ENCODE measurements at regions not wholly inside any gene's neighbourhood (a gene's known extent, or its start where the extent isn't known, plus 50 kb on each side); places are given as distances from the start of the nearest gene placed in this dataset.
A peak's percentile ranks its signal among the peaks of the same experiment; 100 is the strongest.

DNA sequence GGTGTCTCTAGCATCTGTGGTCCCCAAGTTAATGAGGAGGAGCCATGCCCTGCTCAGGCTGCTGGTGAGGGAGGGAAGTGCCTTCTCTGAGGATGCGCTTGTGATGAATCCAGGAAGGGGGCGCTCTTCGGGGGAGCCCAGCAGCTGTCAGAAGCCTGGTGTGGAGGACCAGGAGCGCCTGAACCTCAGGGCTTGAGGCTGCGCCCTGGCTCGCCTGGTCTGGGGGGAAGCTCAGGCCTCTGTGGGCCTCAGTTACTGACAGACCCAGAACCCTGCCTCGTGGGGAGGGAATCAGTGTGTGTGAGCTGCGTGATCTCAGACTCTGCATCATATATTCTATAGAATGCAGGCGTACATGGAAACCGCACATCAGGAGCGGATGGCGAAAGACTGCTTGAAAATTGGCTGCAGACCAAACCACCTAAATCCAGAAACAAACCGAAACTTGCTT, 126.1 kb downstream of the SEC14L1 start:
- peaks cover 18% of the 10 kb centered on the region for H3K27me3 ChIP-seq (replicated peaks; ENCODE audit: control insufficient read depth, insufficient read depth, low read length)
- H3K9me3 ChIP-seq (ENCODE audit: control insufficient read depth, low read length), result no peaks in the 10 kb centered on the region
- H3K36me3 ChIP-seq (ENCODE audit: control insufficient read depth, insufficient read depth, low read length, severe bottlenecking), result no peaks in the 10 kb centered on the region
- H3K4me1 ChIP-seq (ENCODE audit: control insufficient read depth, insufficient read depth, low read length), result no peaks in the 10 kb centered on the region
- no peak for DNase-seq (ENCODE audit: low read depth)
- no peak overlapping the region for H3K4me3 ChIP-seq (ENCODE audit: low read length)
- no peak overlapping the region for H3K9ac ChIP-seq (ENCODE audit: low read length)

DNA sequence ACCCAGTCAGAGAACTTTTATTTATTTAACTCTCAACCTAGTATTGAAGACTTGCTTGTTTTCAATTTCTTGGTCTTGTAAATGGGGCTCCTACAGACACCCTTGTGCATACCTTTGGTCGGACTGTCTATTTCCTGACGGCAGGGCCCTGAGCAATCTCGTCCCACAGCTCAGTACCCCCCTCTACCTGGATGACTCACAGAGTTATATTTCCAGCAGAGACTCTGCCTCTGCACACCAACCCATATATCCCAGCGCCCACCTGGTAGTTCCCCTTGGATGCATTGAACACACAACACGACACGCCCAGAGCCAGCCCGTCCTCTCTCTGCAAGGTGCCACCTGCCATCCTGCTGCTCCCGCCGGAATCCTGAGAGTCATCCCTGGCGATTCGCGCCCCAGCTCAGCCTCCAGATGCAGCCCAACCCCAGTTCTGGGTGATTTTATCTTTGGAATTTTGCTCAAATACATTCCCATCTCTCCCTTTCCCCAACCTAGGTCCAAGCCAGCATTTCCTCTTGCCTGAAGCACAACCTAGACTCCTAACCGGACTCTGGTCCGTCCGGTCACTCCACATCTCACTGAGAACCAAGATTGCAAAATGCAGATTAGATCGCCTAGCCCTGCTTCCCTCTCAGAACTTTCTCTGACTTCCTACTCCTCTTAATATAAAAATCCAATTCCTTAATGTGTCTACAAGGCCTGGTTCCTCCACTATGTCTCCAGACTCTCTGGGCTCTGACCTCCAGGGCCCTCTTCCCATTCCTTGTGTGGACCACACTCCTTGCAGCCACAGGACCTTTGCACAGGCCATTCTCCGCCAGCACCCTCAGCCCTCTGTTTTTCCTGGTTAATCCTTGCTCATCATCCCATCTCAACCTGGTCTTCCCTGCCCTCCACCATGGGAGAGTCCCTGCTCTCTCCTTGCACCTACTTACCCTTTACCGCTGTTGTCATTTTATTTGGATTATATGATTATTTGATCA, 129.2 kb downstream of the SEC14L1 start:
- Histone ChIP-seq H3K9ac (ENCODE audit: low read length) (no peak overlapping the region), H3K4me3 (ENCODE audit: low read length) (no peak overlapping the region), H3K4me1 (ENCODE audit: control insufficient read depth, insufficient read depth, low read length) (no peaks in the 10 kb centered on the region), H3K36me3 (ENCODE audit: control insufficient read depth, insufficient read depth, low read length, severe bottlenecking) (no peaks in the 10 kb centered on the region), H3K9me3 (ENCODE audit: control insufficient read depth, low read length) (peaks cover 4% of the 10 kb centered on the region), H3K27me3 (replicated peaks; ENCODE audit: control insufficient read depth, insufficient read depth, low read length) (peaks cover 14% of the 10 kb centered on the region)
- no peak for DNase-seq (ENCODE audit: low read depth)

DNA sequence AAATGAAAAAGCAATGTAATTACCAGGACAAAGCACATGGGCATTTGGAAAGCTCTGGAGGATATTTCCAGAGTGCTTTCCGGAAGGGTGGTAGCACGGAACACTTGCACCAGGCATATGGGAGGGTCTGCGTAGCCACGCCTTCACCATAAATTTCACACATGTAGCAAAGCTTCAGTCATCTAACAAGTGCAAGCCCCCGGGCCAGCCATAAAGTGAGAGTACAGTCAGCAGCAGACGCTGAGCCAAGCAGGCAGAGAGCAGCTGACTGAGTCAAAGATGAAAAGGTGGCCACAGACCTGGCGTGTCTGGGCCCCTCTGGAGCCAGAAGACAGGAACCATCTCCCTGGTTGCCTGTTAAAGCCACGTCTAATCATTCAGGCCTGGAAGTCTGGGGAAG, 130.6 kb downstream of the SEC14L1 start:
- Histone ChIP-seq H3K4me3 (ENCODE audit: low read length) (no peak overlapping the region), H3K4me1 (ENCODE audit: control insufficient read depth, insufficient read depth, low read length) (no peaks in the 10 kb centered on the region), H3K27me3 (replicated peaks; ENCODE audit: control insufficient read depth, insufficient read depth, low read length) (peaks cover 9% of the 10 kb centered on the region), H3K36me3 (ENCODE audit: control insufficient read depth, insufficient read depth, low read length, severe bottlenecking) (no peaks in the 10 kb centered on the region), H3K9me3 (ENCODE audit: control insufficient read depth, low read length) (peaks cover 4% of the 10 kb centered on the region), H3K9ac (ENCODE audit: low read length) (no peak overlapping the region)
- no peak for DNase-seq (ENCODE audit: low read depth)

DNA sequence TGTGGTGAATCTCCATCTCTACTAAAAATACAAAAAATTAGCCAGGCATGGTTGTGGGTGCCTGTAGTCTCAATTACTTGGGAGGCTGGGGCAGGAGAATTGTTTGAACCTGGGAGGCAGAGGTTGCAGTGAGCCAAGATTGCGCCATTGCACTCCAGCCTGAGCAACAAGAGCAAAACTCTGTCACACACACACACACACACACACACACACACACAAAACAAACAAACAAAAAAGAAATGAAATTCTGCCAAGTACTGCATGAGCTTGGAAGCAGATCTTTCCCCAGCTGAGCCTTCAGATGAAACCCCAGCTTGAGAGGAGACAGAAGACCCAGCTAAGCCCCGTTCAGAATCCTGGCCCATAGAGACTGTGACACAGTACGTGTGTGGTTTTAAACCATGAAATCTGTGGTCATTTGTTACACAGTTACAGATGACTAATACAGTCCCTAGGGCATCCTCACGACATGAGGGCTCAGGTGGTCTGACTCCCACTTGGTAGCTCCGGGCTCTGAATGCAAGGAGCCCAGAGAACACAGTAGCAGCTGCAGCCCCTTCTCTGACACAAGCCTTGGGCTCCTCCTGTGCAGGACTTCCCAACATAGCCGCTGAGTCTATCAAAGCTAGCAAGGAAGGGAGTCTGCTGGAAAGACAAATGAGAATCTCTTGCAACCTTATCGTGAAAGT, 132.8 kb downstream of the SEC14L1 start:
- Histone ChIP-seq H3K27me3 (replicated peaks; ENCODE audit: control insufficient read depth, insufficient read depth, low read length) (peaks cover 5% of the 10 kb centered on the region), H3K36me3 (ENCODE audit: control insufficient read depth, insufficient read depth, low read length, severe bottlenecking) (no peaks in the 10 kb centered on the region), H3K4me1 (ENCODE audit: control insufficient read depth, insufficient read depth, low read length) (no peaks in the 10 kb centered on the region), H3K9ac (ENCODE audit: low read length) (no peak overlapping the region), H3K4me3 (ENCODE audit: low read length) (no peak overlapping the region), H3K9me3 (ENCODE audit: control insufficient read depth, low read length) (peaks cover 4% of the 10 kb centered on the region)
- no peak for DNase-seq (ENCODE audit: low read depth)

DNA sequence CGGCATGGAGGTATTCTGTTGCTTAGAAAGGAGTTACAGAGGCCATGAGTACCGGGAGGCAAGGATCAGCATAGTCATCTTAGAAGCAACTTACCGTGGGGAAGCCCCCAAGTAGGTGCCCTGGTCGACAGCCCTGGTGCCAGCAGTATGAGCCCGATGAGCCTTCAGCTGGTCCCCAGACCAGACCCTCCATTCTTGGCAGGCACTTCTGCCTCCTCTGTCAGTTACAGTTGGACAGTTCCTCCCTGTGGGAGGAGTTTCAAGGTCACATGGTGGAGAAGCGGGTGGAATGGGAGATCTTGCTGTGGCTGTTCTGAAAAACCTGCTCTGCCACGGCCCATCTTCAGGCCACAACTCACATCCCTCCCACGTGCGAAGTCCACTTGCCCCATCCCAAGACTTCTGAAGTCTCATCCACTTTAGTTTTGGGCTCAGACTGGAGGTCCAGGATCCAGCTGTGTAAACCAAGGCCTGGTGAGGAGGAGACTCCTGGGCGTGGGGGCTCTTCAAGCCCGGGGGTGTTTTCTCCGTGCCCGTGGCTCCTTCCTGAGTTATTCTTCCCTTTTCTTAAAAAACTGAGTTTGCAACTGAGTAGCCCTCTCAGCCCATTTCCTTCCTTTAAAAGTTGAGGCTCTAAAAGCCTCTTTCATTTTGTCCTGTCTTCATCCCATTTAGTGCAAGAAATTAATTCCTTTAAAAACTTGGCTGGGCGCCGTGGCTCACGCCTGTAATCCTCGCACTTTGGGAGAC, 133.5 kb downstream of the SEC14L1 start:
- Histone ChIP-seq H3K27me3 (replicated peaks; ENCODE audit: control insufficient read depth, insufficient read depth, low read length) (peaks cover 5% of the 10 kb centered on the region), H3K9me3 (ENCODE audit: control insufficient read depth, low read length) (peaks cover 4% of the 10 kb centered on the region), H3K36me3 (ENCODE audit: control insufficient read depth, insufficient read depth, low read length, severe bottlenecking) (no peaks in the 10 kb centered on the region), H3K4me3 (ENCODE audit: low read length) (no peak overlapping the region), H3K9ac (ENCODE audit: low read length) (no peak overlapping the region), H3K4me1 (ENCODE audit: control insufficient read depth, insufficient read depth, low read length) (no peaks in the 10 kb centered on the region)
- no peak for DNase-seq (ENCODE audit: low read depth)

DNA sequence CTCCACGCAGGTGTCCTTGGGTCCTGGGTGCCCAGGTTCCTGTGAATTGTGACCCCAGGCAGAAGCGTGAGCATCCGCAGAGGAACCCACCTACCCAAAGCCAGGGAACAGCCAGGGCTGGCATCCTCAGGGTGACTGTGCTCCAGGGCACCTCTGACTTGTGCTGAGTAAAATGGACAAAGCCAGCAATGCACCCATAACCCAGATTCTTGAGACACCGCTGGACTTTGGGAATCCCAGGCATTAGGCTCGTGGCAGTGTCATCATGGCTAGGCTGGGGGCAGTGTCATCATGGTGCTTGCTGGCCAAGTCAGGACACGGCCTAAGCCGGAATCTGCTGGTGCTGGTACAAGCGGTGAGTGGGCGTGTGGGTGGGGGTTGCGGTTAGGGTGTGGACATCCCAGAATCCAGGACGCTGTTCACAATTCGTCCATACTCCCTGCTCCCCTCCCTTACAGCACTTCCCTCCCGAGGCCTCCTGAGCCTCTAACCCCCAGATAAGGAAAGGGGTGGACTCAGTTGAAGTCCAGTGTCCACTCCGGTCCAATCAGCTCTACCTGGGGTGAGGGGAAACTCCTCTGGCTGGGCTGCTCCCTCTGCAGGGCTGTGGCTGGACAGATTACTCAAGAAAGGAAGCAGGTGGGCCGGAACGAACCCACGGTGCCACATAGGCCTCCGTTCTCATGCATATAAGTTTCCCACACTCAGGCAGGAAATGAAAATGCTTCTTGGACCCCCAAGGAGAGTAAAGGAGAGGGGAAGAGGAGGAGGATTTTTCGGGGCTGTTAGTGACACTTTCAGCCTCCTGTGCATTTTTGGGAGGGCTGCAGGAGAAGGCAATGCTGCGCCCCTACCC, 138.9 kb downstream of the SEC14L1 start:
- peak; percentile 45 for DNase-seq (ENCODE audit: low read depth)
- no peaks in the 10 kb centered on the region for H3K9me3 ChIP-seq (ENCODE audit: control insufficient read depth, low read length)
- no peaks in the 10 kb centered on the region for H3K36me3 ChIP-seq (ENCODE audit: control insufficient read depth, insufficient read depth, low read length, severe bottlenecking)
- H3K9ac ChIP-seq (ENCODE audit: low read length), result no peak overlapping the region
- peaks cover 5% of the 10 kb centered on the region for H3K27me3 ChIP-seq (replicated peaks; ENCODE audit: control insufficient read depth, insufficient read depth, low read length)
- H3K4me3 ChIP-seq (ENCODE audit: low read length), result no peak overlapping the region
- peaks cover 14% of the 10 kb centered on the region for H3K4me1 ChIP-seq (ENCODE audit: control insufficient read depth, insufficient read depth, low read length)

DNA sequence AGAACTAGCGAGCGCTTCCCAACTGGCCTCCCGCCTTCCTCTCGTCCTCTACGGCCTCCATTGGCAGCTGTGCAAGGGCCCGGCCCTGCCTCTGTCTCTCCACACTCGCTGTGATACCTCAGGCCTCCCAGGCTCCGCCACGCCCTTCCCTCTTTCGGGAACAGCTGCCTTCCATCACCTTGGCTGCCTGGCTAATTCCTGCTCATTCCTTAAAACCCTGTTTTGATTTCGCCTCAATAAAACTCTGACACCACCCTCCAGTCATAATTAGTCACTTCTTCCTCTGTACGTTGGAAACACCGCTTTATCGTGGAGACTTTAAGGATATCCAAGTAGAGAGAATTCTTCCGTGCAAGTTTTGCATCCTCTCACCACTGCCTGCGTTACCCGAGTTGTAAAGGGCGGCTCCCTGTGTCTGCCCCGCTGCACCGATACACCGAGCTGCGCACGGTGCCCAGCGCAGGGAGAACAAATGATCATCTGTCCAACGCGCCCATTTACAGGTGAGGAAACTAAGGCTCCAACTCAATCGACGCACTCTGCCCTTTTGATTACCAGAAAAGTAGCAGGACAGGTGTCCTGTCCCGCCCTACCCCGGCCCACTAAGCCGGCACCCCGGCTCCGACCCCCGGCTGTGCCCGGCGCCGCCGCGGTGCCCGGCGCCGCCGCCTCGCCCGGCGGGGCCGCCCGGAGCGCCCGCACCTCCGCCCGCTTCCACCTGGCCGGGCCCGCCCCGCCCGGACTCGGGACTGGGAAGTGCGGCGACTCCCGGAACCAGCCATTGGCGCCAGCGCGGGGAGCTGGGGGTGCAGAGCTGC, 139.7 kb downstream of the SEC14L1 start:
- Histone ChIP-seq H3K9me3 (ENCODE audit: control insufficient read depth, low read length) (no peaks in the 10 kb centered on the region), H3K36me3 (ENCODE audit: control insufficient read depth, insufficient read depth, low read length, severe bottlenecking) (no peaks in the 10 kb centered on the region), H3K4me3 (ENCODE audit: low read length) (peak overlapping the region; percentile 74), H3K9ac (ENCODE audit: low read length) (no peak overlapping the region), H3K4me1 (ENCODE audit: control insufficient read depth, insufficient read depth, low read length) (peaks cover 21% of the 10 kb centered on the region), H3K27me3 (replicated peaks; ENCODE audit: control insufficient read depth, insufficient read depth, low read length) (peaks cover 4% of the 10 kb centered on the region)
- no peak for DNase-seq (ENCODE audit: low read depth)

DNA sequence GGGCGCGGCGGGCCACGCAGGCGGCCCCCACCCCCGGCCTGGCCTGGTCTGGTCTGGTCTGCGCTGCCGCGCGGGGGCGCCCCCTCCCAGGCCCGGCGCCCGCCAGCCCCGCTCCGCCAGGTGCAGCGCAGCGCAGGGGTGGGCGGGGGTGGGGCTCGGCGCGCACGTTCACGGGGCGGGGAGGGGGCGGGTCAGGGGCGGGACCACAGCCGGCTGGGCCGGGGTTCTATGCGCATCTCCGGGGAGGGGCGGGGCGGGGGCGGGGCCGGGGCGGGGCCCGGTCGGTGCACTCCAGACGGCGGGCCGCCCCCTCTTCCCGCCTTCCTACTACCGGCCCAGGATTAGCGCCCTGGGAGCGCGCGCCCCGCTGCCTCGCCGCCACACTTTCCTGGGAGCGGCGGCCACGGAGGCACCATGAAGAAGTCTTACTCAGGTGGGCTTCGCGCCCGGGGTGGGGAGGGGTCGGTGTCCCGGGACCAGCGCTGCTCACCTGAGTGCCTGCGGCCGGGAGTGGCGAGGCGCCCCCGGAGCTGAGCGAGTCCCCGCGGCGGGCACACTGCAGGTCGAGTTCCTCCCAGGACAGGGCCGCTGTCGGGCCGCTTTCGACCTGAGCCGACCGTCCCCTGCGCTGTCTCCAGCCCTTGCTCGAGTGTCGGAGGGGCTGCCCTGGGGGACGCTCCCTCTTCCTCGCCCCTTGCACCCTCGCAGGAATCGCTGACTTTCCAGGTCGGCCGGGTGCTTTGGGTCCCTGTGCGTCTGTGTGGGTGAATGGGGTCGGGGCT, 140.5 kb downstream of the SEC14L1 start:
- no peaks in the 10 kb centered on the region for H3K27me3 ChIP-seq (replicated peaks; ENCODE audit: control insufficient read depth, insufficient read depth, low read length)
- H3K9me3 ChIP-seq (ENCODE audit: control insufficient read depth, low read length), result no peaks in the 10 kb centered on the region
- H3K4me3 ChIP-seq (ENCODE audit: low read length), result peak overlapping the region; percentile 77
- H3K36me3 ChIP-seq (ENCODE audit: control insufficient read depth, insufficient read depth, low read length, severe bottlenecking), result no peaks in the 10 kb centered on the region
- H3K9ac ChIP-seq (ENCODE audit: low read length), result peak overlapping the region; percentile 42
- peak; percentile 58 for DNase-seq (ENCODE audit: low read depth)
- H3K4me1 ChIP-seq (ENCODE audit: control insufficient read depth, insufficient read depth, low read length), result peaks cover 29% of the 10 kb centered on the region

DNA sequence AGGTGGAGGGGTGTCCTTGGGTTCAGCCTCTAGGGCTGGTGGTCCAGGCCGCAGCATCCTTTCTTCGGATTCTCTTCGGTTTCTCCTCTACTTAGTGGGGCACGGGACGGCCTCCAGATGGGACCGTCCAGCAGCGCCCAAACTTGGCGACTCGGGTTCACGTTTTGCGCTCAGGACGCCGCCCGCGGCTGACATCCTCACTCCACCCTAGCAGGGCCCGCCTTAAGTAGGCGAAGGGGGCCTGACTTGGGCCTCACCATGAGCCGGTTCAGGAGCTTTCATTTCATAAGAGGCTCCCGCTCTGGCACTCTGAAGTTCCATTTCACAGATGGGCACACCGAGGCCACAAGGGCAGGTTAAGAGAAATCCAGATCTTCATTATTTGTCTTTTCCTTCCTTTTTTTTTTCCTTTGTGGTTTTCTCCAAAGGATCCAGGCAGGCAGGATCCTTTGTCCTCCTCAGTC, 141.2 kb downstream of the SEC14L1 start:
- no peaks in the 10 kb centered on the region for H3K9me3 ChIP-seq (ENCODE audit: control insufficient read depth, low read length)
- no peaks in the 10 kb centered on the region for H3K27me3 ChIP-seq (replicated peaks; ENCODE audit: control insufficient read depth, insufficient read depth, low read length)
- no peaks in the 10 kb centered on the region for H3K36me3 ChIP-seq (ENCODE audit: control insufficient read depth, insufficient read depth, low read length, severe bottlenecking)
- H3K4me1 ChIP-seq (ENCODE audit: control insufficient read depth, insufficient read depth, low read length), result peaks cover 35% of the 10 kb centered on the region
- H3K4me3 ChIP-seq (ENCODE audit: low read length), result peak overlapping the region; percentile 77
- H3K9ac ChIP-seq (ENCODE audit: low read length), result peak overlapping the region; percentile 42
- DNase-seq (ENCODE audit: low read depth), result no peak

All from adipocyte (in vitro differentiated cells).